Esophagus muscularis mucosa (tissue), 4 donors: ENCODE measurements at regions not wholly inside any gene's neighbourhood (a gene's known extent, or its start where the extent isn't known, plus 50 kb on each side); places are given as distances from the start of the nearest gene placed in this dataset.
"Not testable (repeated sequence)": the region's sequence is repeated elsewhere in the genome, so short reads cannot be mapped to it uniquely, and the experiment has no call there.

ENCODE experiments used
- EP300 ChIP-seq: sonication (generic); formaldehyde crosslinking; IDR thresholded peaks from one replicate; pipeline ENCODE4 v1.6.1; 2017; ENCODE audit warnings: antibody characterized with exemption
- POLR2A ChIP-seq: fragments of 450-650 bp; IDR thresholded peaks from one replicate; pipeline ENCODE4 v1.6.1; 2017; ENCODE audit warnings: antibody characterized with exemption, moderate library complexity, mild to moderate bottlenecking, low read depth
- POLR2AphosphoS5 ChIP-seq, 2 donors: sonication (generic); formaldehyde crosslinking; IDR thresholded peaks; one replicate each; pipeline ENCODE4 v1.6.1; 2017; ENCODE audit warnings: antibody characterized with exemption in 2 of 2
- TF ChIP-seq, protein P1 (sequence below), 3 experiments: fragments of 200-600 bp in 2 of 3; fragments of 450-650 bp in 1 of 3; sonication (generic) in 2 of 3; IDR thresholded peaks; one replicate each; pipeline ENCODE4 v1.5.1; 2017 to 2019; ENCODE audit warnings: antibody characterized with exemption in 3 of 3, mild to moderate bottlenecking in 2 of 3, moderate library complexity in 1 of 3

DNA sequence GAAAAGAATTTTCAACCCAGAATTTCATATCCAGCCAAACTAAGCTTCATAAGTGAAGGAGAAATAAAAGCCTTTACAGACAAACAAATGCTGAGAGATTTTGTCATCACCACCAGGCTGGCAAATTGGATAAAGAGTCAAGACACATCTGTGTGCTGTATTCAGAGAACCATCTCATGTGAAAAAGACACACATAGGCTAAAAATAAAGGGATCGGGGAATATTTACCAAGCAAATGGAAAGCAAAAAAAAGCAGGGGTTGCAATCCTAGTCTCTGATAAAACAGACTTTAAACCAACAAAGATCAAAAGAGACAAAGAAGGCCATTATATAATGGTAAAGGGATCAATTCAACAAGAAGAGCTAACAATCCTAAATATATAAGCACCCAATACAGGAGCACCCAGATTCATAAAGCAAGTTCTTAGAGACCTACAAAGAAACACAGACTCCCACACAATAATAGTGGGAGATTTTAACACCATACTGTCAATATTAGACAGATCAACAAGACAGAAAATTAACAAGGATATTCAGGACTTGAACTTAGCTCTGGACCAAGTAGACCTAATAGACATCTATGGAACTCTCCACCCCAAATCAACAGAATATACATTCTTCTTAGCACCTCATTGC lies 55.9 kb upstream of the ACSM6 start:
- TF ChIP-seq, protein P1, sequence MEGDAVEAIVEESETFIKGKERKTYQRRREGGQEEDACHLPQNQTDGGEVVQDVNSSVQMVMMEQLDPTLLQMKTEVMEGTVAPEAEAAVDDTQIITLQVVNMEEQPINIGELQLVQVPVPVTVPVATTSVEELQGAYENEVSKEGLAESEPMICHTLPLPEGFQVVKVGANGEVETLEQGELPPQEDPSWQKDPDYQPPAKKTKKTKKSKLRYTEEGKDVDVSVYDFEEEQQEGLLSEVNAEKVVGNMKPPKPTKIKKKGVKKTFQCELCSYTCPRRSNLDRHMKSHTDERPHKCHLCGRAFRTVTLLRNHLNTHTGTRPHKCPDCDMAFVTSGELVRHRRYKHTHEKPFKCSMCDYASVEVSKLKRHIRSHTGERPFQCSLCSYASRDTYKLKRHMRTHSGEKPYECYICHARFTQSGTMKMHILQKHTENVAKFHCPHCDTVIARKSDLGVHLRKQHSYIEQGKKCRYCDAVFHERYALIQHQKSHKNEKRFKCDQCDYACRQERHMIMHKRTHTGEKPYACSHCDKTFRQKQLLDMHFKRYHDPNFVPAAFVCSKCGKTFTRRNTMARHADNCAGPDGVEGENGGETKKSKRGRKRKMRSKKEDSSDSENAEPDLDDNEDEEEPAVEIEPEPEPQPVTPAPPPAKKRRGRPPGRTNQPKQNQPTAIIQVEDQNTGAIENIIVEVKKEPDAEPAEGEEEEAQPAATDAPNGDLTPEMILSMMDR (IDR thresholded peaks at IDR 0.05) = not testable (repeated sequence)
- TF ChIP-seq POLR2A; EP300; POLR2AphosphoS5 (IDR thresholded peaks at IDR 0.05): not testable (repeated sequence)
